ENCODE measurements at regions not wholly inside any gene's neighbourhood (a gene's known extent, or its start where the extent isn't known, plus 50 kb on each side); places are given as distances from the start of the nearest gene placed in this dataset.
"Not testable (repeated sequence)": the region's sequence is repeated elsewhere in the genome, so short reads cannot be mapped to it uniquely, and the experiment has no call there.

GRCh38 chr21:5013455-5014304, 5507.7 kb upstream of the TPTE start:
- ATAC-seq: peak; percentile 44
- intact Hi-C loops (cut with micrococcal nuclease); DNase-seq: not testable (repeated sequence)

GRCh38 chr21:5015187-5015586, 5506.2 kb upstream of the TPTE start:
- DNase-seq; intact Hi-C loops (cut with micrococcal nuclease); ATAC-seq: not testable (repeated sequence)

- ATAC-seq; DNase-seq; intact Hi-C loops (cut with micrococcal nuclease): not testable (repeated sequence)
These were observed 5502.3 kb upstream of the TPTE start for GRCh38 chr21:5019120-5019519.

GRCh38 chr21:5021815-5022214, 5499.6 kb upstream of the TPTE start:
- DNase-seq; intact Hi-C loops (cut with micrococcal nuclease): not testable (repeated sequence)
- ATAC-seq: peak; percentile 75

GRCh38 chr21:5022254-5022653, 5499.1 kb upstream of the TPTE start:
- intact Hi-C loops (cut with micrococcal nuclease); DNase-seq: not testable (repeated sequence)
- ATAC-seq: peak; percentile 92

- intact Hi-C loops (cut with micrococcal nuclease); DNase-seq: not testable (repeated sequence)
- ATAC-seq: peak; percentile 42
These were observed 5498.6 kb upstream of the TPTE start for GRCh38 chr21:5022748-5023147.

- DNase-seq; intact Hi-C loops (cut with micrococcal nuclease); ATAC-seq: not testable (repeated sequence)
These were observed 5486.2 kb upstream of the TPTE start for GRCh38 chr21:5035147-5035546.

GRCh38 chr21:5035587-5035986, 5485.8 kb upstream of the TPTE start:
- intact Hi-C loops (cut with micrococcal nuclease); DNase-seq; ATAC-seq: not testable (repeated sequence)

- ATAC-seq: peak; percentile 18
- DNase-seq; intact Hi-C loops (cut with micrococcal nuclease): not testable (repeated sequence)
These were observed 5483.6 kb upstream of the TPTE start for GRCh38 chr21:5037606-5038331.

GRCh38 chr21:5039926-5040325, 5481.5 kb upstream of the TPTE start:
- DNase-seq; intact Hi-C loops (cut with micrococcal nuclease): not testable (repeated sequence)
- peak; percentile 61 for ATAC-seq

GRCh38 chr21:5042583-5042982, 5478.8 kb upstream of the TPTE start:
- ATAC-seq; intact Hi-C loops (cut with micrococcal nuclease); DNase-seq: not testable (repeated sequence)

GRCh38 chr21:5044812-5045211, 5476.6 kb upstream of the TPTE start:
- intact Hi-C loops (cut with micrococcal nuclease); DNase-seq; ATAC-seq: not testable (repeated sequence)

GRCh38 chr21:5051303-5052018, 5469.9 kb upstream of the TPTE start:
- intact Hi-C loops (cut with micrococcal nuclease); ATAC-seq; DNase-seq: not testable (repeated sequence)

- intact Hi-C loops (cut with micrococcal nuclease): not testable (repeated sequence)
These were observed 5466.2 kb upstream of the TPTE start for GRCh38 chr21:5055027-5055754.

GRCh38 chr21:5055996-5056962, 5465.1 kb upstream of the TPTE start:
- intact Hi-C loops (cut with micrococcal nuclease); DNase-seq: not testable (repeated sequence)
- peak; percentile 10 for ATAC-seq

More at GRCh38 chr21:5055027-5055754, 5466.2 kb upstream of the TPTE start:
- ATAC-seq (peak; percentile 69), DNase-seq (peak; percentile 27)

- intact Hi-C loops (cut with micrococcal nuclease); DNase-seq: not testable (repeated sequence)
- peak; percentile 58 for ATAC-seq
These were observed 5464.3 kb upstream of the TPTE start for GRCh38 chr21:5057077-5057476.

GRCh38 chr21:5060364-5061083, 5460.9 kb upstream of the TPTE start:
- ATAC-seq: peak; percentile 60

More at GRCh38 chr21:5060364-5061083, 5460.9 kb upstream of the TPTE start:
- intact Hi-C loops (cut with micrococcal nuclease); DNase-seq: not testable (repeated sequence)

All from left ventricle myocardium superior (tissue), 1 donor.